Coronary artery (tissue), 2 donors: ENCODE measurements at regions not wholly inside any gene's neighbourhood (a gene's known extent, or its start where the extent isn't known, plus 50 kb on each side); places are given as distances from the start of the nearest gene placed in this dataset.

Source experiments
- DNase-seq: peaks from one replicate; pipeline ENCODE4 v3.0.0-alpha.2; 2017; ENCODE audit warnings: low spot score
- H3K27ac ChIP-seq, 2 donors: fragments of 200-600 bp; sonication (generic); one replicate each; pipeline ENCODE4 v1.5.1; 2016 to 2019
- H3K4me3 ChIP-seq: fragments of 200-600 bp; sonication (generic); 2 replicates; pipeline ENCODE4 v1.5.1; 2016; ENCODE audit warnings: mild to moderate bottlenecking, moderate library complexity
- CTCF ChIP-seq: fragments of 200-600 bp; sonication (generic); IDR thresholded peaks from one replicate; pipeline ENCODE4 v1.5.1; 2019; ENCODE audit warnings: antibody characterized with exemption

- DNase-seq: no peak
- TF ChIP-seq CTCF: no peak
- Histone ChIP-seq H3K27ac (no peak overlapping the region), H3K4me3 (no peak overlapping the region)
Measured at GRCh38 chr5:161235569-161235968, 311.0 kb downstream of the GABRB2 start.

GRCh38 chr5:161233553-161233952 lies 313.0 kb downstream of the GABRB2 start:
- H3K27ac ChIP-seq: no peak overlapping the region
- no peak overlapping the region for H3K4me3 ChIP-seq
- DNase-seq: no peak
- TF ChIP-seq CTCF: no peak

- DNase-seq: no peak
- no peak for TF ChIP-seq CTCF
- no peak overlapping the region for H3K27ac ChIP-seq
- H3K4me3 ChIP-seq: no peak overlapping the region
Measured at GRCh38 chr5:161230221-161230620, 316.3 kb downstream of the GABRB2 start.

GRCh38 chr5:161219816-161220215 lies 326.7 kb downstream of the GABRB2 start:
- TF ChIP-seq CTCF: no peak

GRCh38 chr5:161216877-161217276 lies 329.6 kb downstream of the GABRB2 start:
- no peak for DNase-seq
- Histone ChIP-seq H3K4me3 (no peak overlapping the region), H3K27ac (no peak overlapping the region)
- TF ChIP-seq CTCF: no peak

More at GRCh38 chr5:161219816-161220215, 326.7 kb downstream of the GABRB2 start:
- Histone ChIP-seq H3K4me3 (no peak overlapping the region), H3K27ac (no peak overlapping the region)
- no peak for DNase-seq

- Histone ChIP-seq H3K27ac (no peak overlapping the region), H3K4me3 (no peak overlapping the region)
- no peak for TF ChIP-seq CTCF
- DNase-seq: no peak
Measured at GRCh38 chr5:161212123-161212712, 334.3 kb downstream of the GABRB2 start.

- TF ChIP-seq CTCF: no peak
- H3K4me3 ChIP-seq: no peak overlapping the region
- no peak overlapping the region for H3K27ac ChIP-seq
- no peak for DNase-seq
Measured at GRCh38 chr5:161201558-161201957, 345.0 kb downstream of the GABRB2 start.
